ENCODE measurements at regions not wholly inside any gene's neighbourhood (a gene's known extent, or its start where the extent isn't known, plus 50 kb on each side); places are given as distances from the start of the nearest gene placed in this dataset.

GRCh38 chr20:50272030-50272723, 81.5 kb downstream of the CEBPB start:
- TF ChIP-seq CTCF (IDR thresholded peaks at IDR 0.05; ENCODE audit: extremely low read depth in 1 of 2, insufficient read depth in 1 of 2, low read depth in 1 of 2, low read length in 2 of 2), result no peak
- TF ChIP-seq MAX (IDR thresholded peaks at IDR 0.05; ENCODE audit: insufficient read depth, insufficient read length), result no peak

Measured in endothelial cell of umbilical vein (primary cell).